ENCODE measurements at regions not wholly inside any gene's neighbourhood (a gene's known extent, or its start where the extent isn't known, plus 50 kb on each side); places are given as distances from the start of the nearest gene placed in this dataset.

DNA sequence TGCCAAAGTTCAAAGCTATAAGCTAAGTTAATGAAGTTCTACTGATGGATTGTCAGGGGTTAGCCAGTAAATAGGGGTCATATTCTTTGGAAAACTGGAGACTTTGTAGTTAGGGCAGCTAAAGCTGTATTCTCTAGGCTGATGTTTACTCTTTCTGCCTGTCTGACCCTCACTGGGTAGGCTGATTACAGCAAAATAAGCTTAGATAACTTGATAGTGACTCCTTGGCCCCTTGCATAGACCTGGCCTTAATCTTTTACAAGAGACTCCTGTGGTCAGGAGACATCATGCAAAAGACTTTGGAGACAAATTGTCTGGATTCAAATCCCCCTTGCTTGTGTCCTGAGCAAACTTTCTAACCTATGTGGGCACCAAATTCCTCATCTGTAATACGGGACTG lies 314.4 kb upstream of the MSX2 start:
- TF ChIP-seq, protein P1, sequence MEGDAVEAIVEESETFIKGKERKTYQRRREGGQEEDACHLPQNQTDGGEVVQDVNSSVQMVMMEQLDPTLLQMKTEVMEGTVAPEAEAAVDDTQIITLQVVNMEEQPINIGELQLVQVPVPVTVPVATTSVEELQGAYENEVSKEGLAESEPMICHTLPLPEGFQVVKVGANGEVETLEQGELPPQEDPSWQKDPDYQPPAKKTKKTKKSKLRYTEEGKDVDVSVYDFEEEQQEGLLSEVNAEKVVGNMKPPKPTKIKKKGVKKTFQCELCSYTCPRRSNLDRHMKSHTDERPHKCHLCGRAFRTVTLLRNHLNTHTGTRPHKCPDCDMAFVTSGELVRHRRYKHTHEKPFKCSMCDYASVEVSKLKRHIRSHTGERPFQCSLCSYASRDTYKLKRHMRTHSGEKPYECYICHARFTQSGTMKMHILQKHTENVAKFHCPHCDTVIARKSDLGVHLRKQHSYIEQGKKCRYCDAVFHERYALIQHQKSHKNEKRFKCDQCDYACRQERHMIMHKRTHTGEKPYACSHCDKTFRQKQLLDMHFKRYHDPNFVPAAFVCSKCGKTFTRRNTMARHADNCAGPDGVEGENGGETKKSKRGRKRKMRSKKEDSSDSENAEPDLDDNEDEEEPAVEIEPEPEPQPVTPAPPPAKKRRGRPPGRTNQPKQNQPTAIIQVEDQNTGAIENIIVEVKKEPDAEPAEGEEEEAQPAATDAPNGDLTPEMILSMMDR (conservative IDR thresholded peaks at IDR 0.05; ENCODE audit: low read length) = no peak
- TF ChIP-seq EZH2phosphoT487 (IDR thresholded peaks at IDR 0.05; ENCODE audit: borderline replicate concordance) = no peak

Measured in Loucy (cell line).